Panc1 (cell line): ENCODE measurements at regions not wholly inside any gene's neighbourhood (a gene's known extent, or its start where the extent isn't known, plus 50 kb on each side); places are given as distances from the start of the nearest gene placed in this dataset.

Experiments
- ATAC-seq: fragments of 200-7000 bp; cut with Tn5 transposase; 2 replicates; pipeline ENCODE4 v1.9.1; 2020; ENCODE audit warnings: mild to moderate bottlenecking, moderate library complexity
- BruUV-seq: library from RNA; stranded (reverse); fragments of 400-500 nt; replicated peaks from 2 replicates; lab custom pipeline; 2021; lab: Mats Ljungman, UMichigan
- CTCF ChIA-PET: fragments of 300-600 bp; sonication (Branson Sonifier 250); formaldehyde crosslinking; loops from one replicate; lab custom pipeline; 2022; ENCODE audit warnings: antibody characterized with exemption; lab: Charles Lee
- POLR2A ChIA-PET: fragments of 300-600 bp; sonication (Branson Sonifier 250); formaldehyde crosslinking; loops from one replicate; lab custom pipeline; 2022; ENCODE audit warnings: antibody characterized with exemption; lab: Charles Lee
- DNase-seq: peaks from one replicate; pipeline ENCODE4 v3.0.0-alpha.2; 2010; ENCODE audit warnings: low read depth, low spot score
- H3K27ac ChIP-seq: 2 replicates; pipeline ENCODE4 v1.5.1; 2011; ENCODE audit warnings: mild to moderate bottlenecking, low read length, inconsistent platforms
- H3K27me3 ChIP-seq: fragments of 200-500 bp; sonication (Bioruptor generic); 2 replicates; pipeline ENCODE4 v1.6.0; 2014; ENCODE audit warnings: low read length, inconsistent platforms; ENCODE audit not compliant: control insufficient read depth, insufficient read depth
- H3K36me3 ChIP-seq: fragments of 200-500 bp; sonication (Bioruptor generic); 2 replicates; pipeline ENCODE4 v1.5.1; 2014; ENCODE audit warnings: inconsistent platforms, mild to moderate bottlenecking, low read length, moderate library complexity; ENCODE audit not compliant: control insufficient read depth, insufficient read depth
- H3K4me1 ChIP-seq: 2 replicates; pipeline ENCODE4 v1.5.1; 2011; ENCODE audit warnings: inconsistent platforms, mild to moderate bottlenecking, low read length, moderate library complexity; ENCODE audit not compliant: control insufficient read depth, insufficient read depth
- H3K4me3 ChIP-seq, 2 experiments: 2 replicates each; pipeline ENCODE4 v1.5.1; 2011 to 2012; ENCODE audit warnings: low read depth in 2 of 2, low read length in 2 of 2, mild to moderate bottlenecking in 2 of 2, inconsistent platforms in 1 of 2, moderate library complexity in 1 of 2
- H3K9me3 ChIP-seq: fragments of 200-500 bp; sonication (Bioruptor generic); 2 replicates; pipeline ENCODE4 v1.5.1; 2014; ENCODE audit warnings: low read depth, mild to moderate bottlenecking, inconsistent platforms, low read length, moderate library complexity; ENCODE audit not compliant: control insufficient read depth, insufficient read depth
- CTCF ChIP-seq: fragments of 450-650 bp; IDR thresholded peaks from 2 replicates; pipeline ENCODE4 v1.5.1; 2017; ENCODE audit warnings: mild to moderate bottlenecking
- POLR2AphosphoS5 ChIP-seq: IDR thresholded peaks from 2 replicates; pipeline ENCODE4 v1.6.1; 2012; ENCODE audit warnings: mild to moderate bottlenecking, low read depth, low read length, moderate library complexity
- SIN3A ChIP-seq: IDR thresholded peaks from 2 replicates; pipeline ENCODE4 v1.6.1; 2012; ENCODE audit warnings: low read depth, mild to moderate bottlenecking, low read length, moderate library complexity, borderline replicate concordance; ENCODE audit not compliant: insufficient read depth
- TCF7L2 ChIP-seq: IDR thresholded peaks from 2 replicates; pipeline ENCODE4 v1.6.1; 2011; ENCODE audit warnings: mild to moderate bottlenecking, low read depth, low read length, inconsistent platforms
- in situ Hi-C: cut with HindIII; loops from 2 replicates; pipeline ENCODE4 v1.10.0; 2016; ENCODE audit warnings: low sequenced_read_pairs, low pct_unique_long_range_greater_than_20kb
- intact Hi-C: fragments of 100-400 bp; cut with micrococcal nuclease; formaldehyde crosslinking; loops from one replicate; pipeline ENCODE4 v1.10.0; 2022; ENCODE audit not compliant: unreplicated experiment
- TF ChIP-seq, protein P1 (sequence below), 2 experiments: IDR thresholded peaks; 2 replicates each; pipeline ENCODE4 v1.6.1; 2011 to 2012; ENCODE audit warnings: low read depth in 2 of 2, control low read depth in 1 of 2, low read length in 1 of 2, mild to moderate bottlenecking in 1 of 2, moderate library complexity in 1 of 2; ENCODE audit not compliant: insufficient read depth in 1 of 2

DNA sequence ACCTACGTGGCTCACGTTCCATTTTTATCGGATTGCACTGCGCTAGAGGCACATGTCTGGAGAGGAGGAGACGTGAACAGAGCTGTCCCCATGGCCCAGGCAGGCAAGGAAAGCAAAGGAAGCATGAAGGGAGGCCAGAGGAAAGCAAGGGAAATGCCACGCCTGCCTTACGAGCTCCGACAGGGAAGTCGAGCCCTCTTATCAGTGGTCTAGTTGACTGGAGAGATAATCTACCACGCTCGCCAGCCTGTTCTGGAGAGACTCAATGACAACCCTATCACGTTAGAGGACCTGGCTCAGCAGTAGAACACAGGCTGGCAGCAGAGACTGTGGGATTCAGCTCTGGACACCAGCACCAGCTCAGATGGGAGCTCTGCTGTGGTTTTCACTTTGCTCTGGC lies 202.6 kb upstream of the ID2 start:
- no peak overlapping the region for H3K4me3 ChIP-seq
- DNase-seq (no peak), ATAC-seq (no peak)
- no peak overlapping the region for H3K27ac ChIP-seq
- intact Hi-C loops (no loop called here), in situ Hi-C loops (no loop called here)
- no peaks in the 10 kb centered on the region for H3K9me3 ChIP-seq
- no peaks in the 10 kb centered on the region for H3K36me3 ChIP-seq
- no TSS peak for BruUV-seq
- H3K27me3 ChIP-seq, result no peaks in the 10 kb centered on the region
- no peaks in the 10 kb centered on the region for H3K4me1 ChIP-seq
- TF ChIP-seq, protein P1, sequence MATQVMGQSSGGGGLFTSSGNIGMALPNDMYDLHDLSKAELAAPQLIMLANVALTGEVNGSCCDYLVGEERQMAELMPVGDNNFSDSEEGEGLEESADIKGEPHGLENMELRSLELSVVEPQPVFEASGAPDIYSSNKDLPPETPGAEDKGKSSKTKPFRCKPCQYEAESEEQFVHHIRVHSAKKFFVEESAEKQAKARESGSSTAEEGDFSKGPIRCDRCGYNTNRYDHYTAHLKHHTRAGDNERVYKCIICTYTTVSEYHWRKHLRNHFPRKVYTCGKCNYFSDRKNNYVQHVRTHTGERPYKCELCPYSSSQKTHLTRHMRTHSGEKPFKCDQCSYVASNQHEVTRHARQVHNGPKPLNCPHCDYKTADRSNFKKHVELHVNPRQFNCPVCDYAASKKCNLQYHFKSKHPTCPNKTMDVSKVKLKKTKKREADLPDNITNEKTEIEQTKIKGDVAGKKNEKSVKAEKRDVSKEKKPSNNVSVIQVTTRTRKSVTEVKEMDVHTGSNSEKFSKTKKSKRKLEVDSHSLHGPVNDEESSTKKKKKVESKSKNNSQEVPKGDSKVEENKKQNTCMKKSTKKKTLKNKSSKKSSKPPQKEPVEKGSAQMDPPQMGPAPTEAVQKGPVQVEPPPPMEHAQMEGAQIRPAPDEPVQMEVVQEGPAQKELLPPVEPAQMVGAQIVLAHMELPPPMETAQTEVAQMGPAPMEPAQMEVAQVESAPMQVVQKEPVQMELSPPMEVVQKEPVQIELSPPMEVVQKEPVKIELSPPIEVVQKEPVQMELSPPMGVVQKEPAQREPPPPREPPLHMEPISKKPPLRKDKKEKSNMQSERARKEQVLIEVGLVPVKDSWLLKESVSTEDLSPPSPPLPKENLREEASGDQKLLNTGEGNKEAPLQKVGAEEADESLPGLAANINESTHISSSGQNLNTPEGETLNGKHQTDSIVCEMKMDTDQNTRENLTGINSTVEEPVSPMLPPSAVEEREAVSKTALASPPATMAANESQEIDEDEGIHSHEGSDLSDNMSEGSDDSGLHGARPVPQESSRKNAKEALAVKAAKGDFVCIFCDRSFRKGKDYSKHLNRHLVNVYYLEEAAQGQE (IDR thresholded peaks at IDR 0.05; ENCODE audit: insufficient read depth in 1 of 2, low read depth in 2 of 2, low read length in 1 of 2), result no peak
- TF ChIP-seq SIN3A, result no peak
- no peak for TF ChIP-seq POLR2AphosphoS5
- no peak for TF ChIP-seq TCF7L2
- no peak for TF ChIP-seq CTCF
- POLR2A ChIA-PET, result no interaction called here
- CTCF ChIA-PET, result interaction anchor here (0.5 kb wide), 1 partner anchor 1929 kb away, joined by 4 read pairs; no protein-coding TSS in a partner anchor

GRCh38 chr2:8480915-8481314 lies 200.9 kb upstream of the ID2 start:
- intact Hi-C loops, result no loop called here
- no peaks in the 10 kb centered on the region for H3K36me3 ChIP-seq
- ChIA-PET POLR2A (no interaction called here), CTCF (no interaction called here)
- H3K4me3 ChIP-seq, result no peak overlapping the region
- ATAC-seq (no peak), DNase-seq (no peak)
- H3K9me3 ChIP-seq, result no peaks in the 10 kb centered on the region
- no TSS peak for BruUV-seq
- in situ Hi-C loops, result no loop called here
- TF ChIP-seq TCF7L2 (no peak), SIN3A (no peak)
- no peaks in the 10 kb centered on the region for H3K4me1 ChIP-seq
- no peak overlapping the region for H3K27ac ChIP-seq
- no peaks in the 10 kb centered on the region; the same call in 1 of the 2 replicates for H3K27me3 ChIP-seq

DNA sequence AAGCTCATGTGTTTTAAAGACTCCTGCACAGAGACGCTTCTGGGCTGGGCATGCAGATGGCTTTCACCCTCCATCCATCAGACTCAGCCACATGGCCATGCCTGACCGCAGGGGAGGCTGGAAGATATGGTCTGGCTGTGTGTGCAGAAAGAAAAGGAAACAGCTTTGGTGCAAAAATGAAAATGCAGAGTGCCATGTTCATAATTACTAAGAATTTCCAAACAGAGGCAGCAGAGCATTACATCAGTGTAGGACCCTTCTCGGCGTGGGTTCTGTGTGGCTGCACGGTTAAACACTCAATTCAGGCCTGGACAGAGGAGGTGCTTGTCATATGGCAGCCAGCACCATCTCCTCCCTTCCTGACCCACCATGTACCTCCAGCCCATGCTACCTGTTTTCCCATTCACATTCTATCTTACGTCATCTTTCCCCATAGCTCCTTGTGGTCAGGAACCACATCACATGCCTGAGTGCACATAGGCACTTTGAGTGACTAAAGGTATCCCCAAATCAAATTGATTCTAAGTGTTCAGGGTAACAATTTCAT lies 200.3 kb upstream of the ID2 start:
- H3K27ac ChIP-seq, result no peak overlapping the region
- H3K9me3 ChIP-seq, result no peaks in the 10 kb centered on the region
- no peak for DNase-seq
- H3K4me3 ChIP-seq, result no peak overlapping the region
- in situ Hi-C loops, result no loop called here
- no peaks in the 10 kb centered on the region; the same call in 1 of the 2 replicates for H3K27me3 ChIP-seq
- H3K4me1 ChIP-seq, result no peaks in the 10 kb centered on the region
- ATAC-seq, result 0 out of 2 replicates have a peak, but pooled peaks have one; percentile 26
- ChIA-PET POLR2A (no interaction called here), CTCF (no interaction called here)
- TF ChIP-seq TCF7L2 (no peak), SIN3A (no peak), POLR2AphosphoS5 (no peak), CTCF (no peak)
- TF ChIP-seq, protein P1 (IDR thresholded peaks at IDR 0.05; ENCODE audit: insufficient read depth in 1 of 2, low read depth in 2 of 2, low read length in 1 of 2), result no peak
- no TSS peak for BruUV-seq
- intact Hi-C loops, result no loop called here
- H3K36me3 ChIP-seq, result no peaks in the 10 kb centered on the region
